Tibial nerve (tissue), 4 donors: ENCODE measurements at regions not wholly inside any gene's neighbourhood (a gene's known extent, or its start where the extent isn't known, plus 50 kb on each side); places are given as distances from the start of the nearest gene placed in this dataset.
"Not testable (repeated sequence)": the region's sequence is repeated elsewhere in the genome, so short reads cannot be mapped to it uniquely, and the experiment has no call there.

ENCODE experiments used
- DNase-seq, 2 donors: peaks; one replicate each; pipeline ENCODE4 v3.0.0-alpha.2; 2019; ENCODE audit warnings: low spot score in 2 of 2
- H3K27ac ChIP-seq, 4 donors: fragments of 200-600 bp; sonication (generic) in 3 of 4; one replicate each; pipeline ENCODE4 v1.5.1; 2017 to 2019; ENCODE audit warnings: mild to moderate bottlenecking in 1 of 4
- H3K27me3 ChIP-seq, 2 donors: fragments of 200-600 bp; sonication (generic) in 1 of 2; one replicate each; pipeline versions ENCODE4 v1.5.1 to v1.6.0; 2017 to 2019
- H3K36me3 ChIP-seq, 3 donors: fragments of 200-600 bp; sonication (generic); one replicate each; pipeline ENCODE4 v1.5.1; 2018 to 2019
- H3K4me1 ChIP-seq, 4 donors: fragments of 200-600 bp; sonication (generic) in 3 of 4; one replicate each; pipeline ENCODE4 v1.5.1; 2017 to 2019
- H3K4me3 ChIP-seq, 4 donors: fragments of 200-600 bp; sonication (generic) in 3 of 4; one replicate each; pipeline ENCODE4 v1.5.1; 2017 to 2019; ENCODE audit warnings: mild to moderate bottlenecking in 1 of 4, moderate library complexity in 1 of 4
- H3K9me3 ChIP-seq, 4 donors: fragments of 200-600 bp; sonication (generic) in 3 of 4; one replicate each; pipeline ENCODE4 v1.5.1; 2017 to 2019
- EP300 ChIP-seq, 2 donors: sonication (generic); formaldehyde crosslinking; IDR thresholded peaks; one replicate each; pipeline ENCODE4 v1.6.1; 2017; ENCODE audit warnings: antibody characterized with exemption in 2 of 2, mild to moderate bottlenecking in 1 of 2
- POLR2A ChIP-seq, 2 donors: fragments of 450-650 bp; IDR thresholded peaks; one replicate each; pipeline ENCODE4 v1.6.1; 2017; ENCODE audit warnings: antibody characterized with exemption in 2 of 2, mild to moderate bottlenecking in 2 of 2, moderate library complexity in 2 of 2
- WGBS, 2 donors: methylation state at CpG; one replicate each; pipeline ENCODE4 v1.1.5; 2018; 5-methylcytosine and 5-hydroxymethylcytosine counted together
- TF ChIP-seq, protein P1 (sequence below), 5 experiments: fragments of 200-600 bp in 3 of 5; fragments of 450-650 bp in 2 of 5; sonication (generic) in 3 of 5; IDR thresholded peaks; one replicate each; pipeline ENCODE4 v1.5.1; 2016 to 2019; ENCODE audit warnings: antibody characterized with exemption in 5 of 5, mild to moderate bottlenecking in 3 of 5, moderate library complexity in 2 of 5

- Histone ChIP-seq H3K9me3 (no peaks in the 10 kb centered on the region), H3K4me1 (no peaks in the 10 kb centered on the region), H3K4me3 (no peak overlapping the region), H3K27me3 (no peaks in the 10 kb centered on the region), H3K36me3 (no peaks in the 10 kb centered on the region), H3K27ac (no peak overlapping the region)
- no peak for TF ChIP-seq POLR2A (IDR thresholded peaks at IDR 0.05)
- TF ChIP-seq EP300 (IDR thresholded peaks at IDR 0.05): no peak
- 76 to 79% methylated on average over 3 of the region's 3 CpGs for WGBS, 2 donors
- DNase-seq: no peak
Measured at GRCh38 chr13:89205856-89206520, 1534.8 kb downstream of the SLITRK5 start.

DNA sequence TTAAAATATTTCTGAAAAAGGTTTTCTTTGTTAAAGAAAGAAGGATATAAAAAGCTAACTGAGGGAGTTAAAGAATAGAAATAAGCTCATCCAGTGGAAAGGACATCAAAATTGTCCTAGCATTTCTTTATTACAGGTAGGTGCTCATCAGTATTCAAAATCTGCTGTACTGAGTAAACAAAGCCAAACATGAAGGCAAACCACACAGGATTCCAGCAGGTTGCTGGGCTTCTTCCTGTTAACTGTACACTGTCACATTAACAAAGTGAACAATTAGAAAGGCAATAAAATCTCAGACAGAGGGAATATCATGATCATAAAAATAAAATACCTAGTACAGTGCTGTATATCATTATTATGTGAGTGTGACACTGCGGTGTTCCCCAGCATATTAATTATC, 1541.0 kb downstream of the SLITRK5 start:
- Histone ChIP-seq H3K4me1 (no peaks in the 10 kb centered on the region), H3K27ac (no peak overlapping the region), H3K9me3 (no peaks in the 10 kb centered on the region), H3K4me3 (no peak overlapping the region), H3K27me3 (no peaks in the 10 kb centered on the region), H3K36me3 (no peaks in the 10 kb centered on the region)
- DNase-seq: no peak
- WGBS, 2 donors: 89 to 95% methylated on average over 1 of the region's 1 CpG
- TF ChIP-seq, protein P1, sequence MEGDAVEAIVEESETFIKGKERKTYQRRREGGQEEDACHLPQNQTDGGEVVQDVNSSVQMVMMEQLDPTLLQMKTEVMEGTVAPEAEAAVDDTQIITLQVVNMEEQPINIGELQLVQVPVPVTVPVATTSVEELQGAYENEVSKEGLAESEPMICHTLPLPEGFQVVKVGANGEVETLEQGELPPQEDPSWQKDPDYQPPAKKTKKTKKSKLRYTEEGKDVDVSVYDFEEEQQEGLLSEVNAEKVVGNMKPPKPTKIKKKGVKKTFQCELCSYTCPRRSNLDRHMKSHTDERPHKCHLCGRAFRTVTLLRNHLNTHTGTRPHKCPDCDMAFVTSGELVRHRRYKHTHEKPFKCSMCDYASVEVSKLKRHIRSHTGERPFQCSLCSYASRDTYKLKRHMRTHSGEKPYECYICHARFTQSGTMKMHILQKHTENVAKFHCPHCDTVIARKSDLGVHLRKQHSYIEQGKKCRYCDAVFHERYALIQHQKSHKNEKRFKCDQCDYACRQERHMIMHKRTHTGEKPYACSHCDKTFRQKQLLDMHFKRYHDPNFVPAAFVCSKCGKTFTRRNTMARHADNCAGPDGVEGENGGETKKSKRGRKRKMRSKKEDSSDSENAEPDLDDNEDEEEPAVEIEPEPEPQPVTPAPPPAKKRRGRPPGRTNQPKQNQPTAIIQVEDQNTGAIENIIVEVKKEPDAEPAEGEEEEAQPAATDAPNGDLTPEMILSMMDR (IDR thresholded peaks at IDR 0.05): no peak
- TF ChIP-seq EP300 (IDR thresholded peaks at IDR 0.05) (no peak), POLR2A (IDR thresholded peaks at IDR 0.05) (no peak)

GRCh38 chr13:89214185-89214584, 1543.0 kb downstream of the SLITRK5 start:
- WGBS, 2 donors: 57 to 63% methylated on average over 1 of the region's 1 CpG
- DNase-seq: no peak
- Histone ChIP-seq H3K4me1 (no peaks in the 10 kb centered on the region), H3K36me3 (no peaks in the 10 kb centered on the region), H3K27ac (no peak overlapping the region), H3K27me3 (no peaks in the 10 kb centered on the region), H3K9me3 (no peaks in the 10 kb centered on the region), H3K4me3 (no peak overlapping the region)
- no peak for TF ChIP-seq EP300 (IDR thresholded peaks at IDR 0.05)
- no peak for TF ChIP-seq POLR2A (IDR thresholded peaks at IDR 0.05)
- TF ChIP-seq, protein P1 (IDR thresholded peaks at IDR 0.05): no peak

DNA sequence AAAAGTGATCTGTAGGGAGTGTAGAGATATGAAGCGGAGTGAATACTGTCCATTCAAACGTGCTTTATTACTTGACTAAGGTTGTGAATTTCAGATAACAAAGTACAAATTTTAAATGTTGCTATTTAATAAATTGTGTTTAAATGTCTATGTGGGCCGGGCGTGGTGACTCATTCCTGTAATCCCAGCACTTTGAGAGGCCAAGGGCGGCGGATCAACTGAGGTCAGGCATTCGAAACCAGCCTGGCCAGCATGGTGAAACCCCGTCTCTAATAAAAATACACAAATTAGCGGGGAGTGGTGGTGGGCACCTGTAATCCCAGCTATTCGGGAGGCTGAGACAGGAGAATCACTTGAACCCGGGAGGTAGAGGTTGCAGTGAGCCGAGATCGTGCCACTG, 1544.1 kb downstream of the SLITRK5 start:
- not testable (repeated sequence) for H3K4me1 ChIP-seq, DNase-seq, H3K9me3 ChIP-seq, H3K27me3 ChIP-seq, H3K27ac ChIP-seq, H3K4me3 ChIP-seq, H3K36me3 ChIP-seq
- WGBS, 2 donors: 89 to 90% methylated on average over 13 of the region's 13 CpGs

GRCh38 chr13:89217813-89218212, 1546.6 kb downstream of the SLITRK5 start:
- H3K36me3 ChIP-seq: no peaks in the 10 kb centered on the region
- no peak overlapping the region for H3K4me3 ChIP-seq
- no peaks in the 10 kb centered on the region for H3K27me3 ChIP-seq
- TF ChIP-seq EP300 (IDR thresholded peaks at IDR 0.05): no peak
- TF ChIP-seq POLR2A (IDR thresholded peaks at IDR 0.05): no peak
- no peak overlapping the region for H3K27ac ChIP-seq
- DNase-seq: no peak
- H3K4me1 ChIP-seq: no peaks in the 10 kb centered on the region
- peaks cover 0 to 17% (median 3%) of the 10 kb centered on the region in 4 donors for H3K9me3 ChIP-seq

GRCh38 chr13:89221557-89222158, 1550.5 kb downstream of the SLITRK5 start:
- TF ChIP-seq, protein P1 (IDR thresholded peaks at IDR 0.05): no peak
- no peak for TF ChIP-seq EP300 (IDR thresholded peaks at IDR 0.05)
- no peak for TF ChIP-seq POLR2A (IDR thresholded peaks at IDR 0.05)
- 84 to 90% methylated on average over 1 of the region's 1 CpG for WGBS, 2 donors
- Histone ChIP-seq H3K27ac (no peak overlapping the region), H3K4me3 (no peak overlapping the region), H3K9me3 (peaks cover 0 to 17% (median 3%) of the 10 kb centered on the region in 4 donors), H3K4me1 (no peaks in the 10 kb centered on the region), H3K36me3 (no peaks in the 10 kb centered on the region), H3K27me3 (no peaks in the 10 kb centered on the region)
- DNase-seq: no peak
